Endothelial cell of umbilical vein (primary cell): ENCODE measurements at regions not wholly inside any gene's neighbourhood (a gene's known extent, or its start where the extent isn't known, plus 50 kb on each side); places are given as distances from the start of the nearest gene placed in this dataset.

ENCODE experiments used
- BruUV-seq: library from RNA; stranded (reverse); fragments of 400-500 nt; replicated peaks from 2 replicates; lab custom pipeline; 2021; lab: Mats Ljungman, UMichigan
- CTCF ChIA-PET: fragments of 300-600, 350-600 bp; sonication (Branson Sonifier 250); formaldehyde crosslinking; loops from one replicate; lab custom pipeline; 2021; ENCODE audit warnings: antibody characterized with exemption, inconsistent platforms; lab: Charles Lee
- POLR2A ChIA-PET: fragments of 300-600, 350-600 bp; sonication (Branson Sonifier 250); formaldehyde crosslinking; loops from one replicate; lab custom pipeline; 2021; ENCODE audit warnings: antibody characterized with exemption, inconsistent platforms; lab: Charles Lee
- DNase-seq: peaks from one replicate; pipeline ENCODE4 v3.0.0-alpha.2; 2011; ENCODE audit warnings: low read depth, low spot score
- FAIRE-seq: peaks from 2 replicates; lab custom pipeline; 2011; peaks lifted over from hg19 to GRCh38; lab: Jason Lieb, UNC
- H2AFZ ChIP-seq: 2 replicates; pipeline ENCODE4 v1.6.0; 2012; ENCODE audit warnings: low read depth, low read length, control low read depth, inconsistent platforms
- H3K27ac ChIP-seq: 2 replicates; pipeline ENCODE4 v1.5.1; 2011; ENCODE audit warnings: low read depth, mild to moderate bottlenecking, control low read depth, low read length, moderate library complexity; ENCODE audit not compliant: insufficient read depth
- H3K27me3 ChIP-seq, 2 experiments: 2 replicates each; pipeline versions ENCODE4 v1.6.0 to v1.6.1; 2011; ENCODE audit warnings: low read length in 2 of 2, mixed read lengths in 1 of 2; ENCODE audit not compliant: control insufficient read depth in 2 of 2, insufficient read depth in 2 of 2
- H3K36me3 ChIP-seq, 2 experiments: 2 replicates in 1 of 2; 3 replicates in 1 of 2; pipeline ENCODE4 v1.5.1; 2011; ENCODE audit warnings: low read length in 2 of 2, mild to moderate bottlenecking in 1 of 2, moderate library complexity in 1 of 2; ENCODE audit not compliant: control insufficient read depth in 2 of 2, insufficient read depth in 2 of 2; ENCODE audit errors: extremely low read depth in 1 of 2
- H3K4me1 ChIP-seq: 3 replicates; pipeline ENCODE4 v1.5.1; 2011; ENCODE audit warnings: mild to moderate bottlenecking, low read length; ENCODE audit not compliant: control insufficient read depth, insufficient read depth; ENCODE audit errors: extremely low read depth
- H3K4me2 ChIP-seq: 2 replicates; pipeline ENCODE4 v1.6.1; 2011; ENCODE audit warnings: low read length, control low read depth, mixed read lengths; ENCODE audit not compliant: insufficient read depth
- H3K4me3 ChIP-seq, 3 experiments: fragments of 200-600 bp in 1 of 3; sonication (generic), shearing (Covaris generic) in 1 of 3; replicated peaks in 1 of 3; 2 replicates each; pipeline ENCODE4 v1.5.1; 2011 to 2016; ENCODE audit warnings: control low read depth in 3 of 3, low read length in 3 of 3, mild to moderate bottlenecking in 2 of 3, inconsistent platforms in 1 of 3, low read depth in 1 of 3, moderate library complexity in 1 of 3; ENCODE audit not compliant: insufficient read depth in 1 of 3
- H3K79me2 ChIP-seq: 2 replicates; pipeline ENCODE4 v1.6.0; 2012; ENCODE audit warnings: low read length, inconsistent platforms; ENCODE audit not compliant: control insufficient read depth, insufficient read depth
- H3K9ac ChIP-seq: replicated peaks from 2 replicates; pipeline ENCODE3; 2011; ENCODE audit warnings: low read length, control low read depth; ENCODE audit not compliant: insufficient read depth; ENCODE audit errors: extremely low read depth
- H3K9me1 ChIP-seq: replicated peaks from 3 replicates; pipeline ENCODE4 v1.6.0; 2011; ENCODE audit warnings: mild to moderate bottlenecking, low read length; ENCODE audit not compliant: control insufficient read depth, insufficient read depth; ENCODE audit errors: extremely low read depth
- H3K9me3 ChIP-seq: replicated peaks from 2 replicates; pipeline ENCODE4 v1.5.1; 2012; ENCODE audit warnings: low read length, inconsistent platforms; ENCODE audit not compliant: control insufficient read depth, insufficient read depth
- H4K20me1 ChIP-seq: replicated peaks from 2 replicates; pipeline ENCODE3; 2011; ENCODE audit warnings: mild to moderate bottlenecking, low read length; ENCODE audit not compliant: control insufficient read depth, insufficient read depth; ENCODE audit errors: extremely low read depth
- CTCF ChIP-seq, 2 donors: IDR thresholded peaks; 1 replicate in 1 of 2; 2 replicates in 1 of 2; pipeline ENCODE4 v1.5.1; 2011; ENCODE audit warnings: low read length in 2 of 2, mild to moderate bottlenecking in 2 of 2, moderate library complexity in 2 of 2, control low read depth in 1 of 2, inconsistent platforms in 1 of 2, low read depth in 1 of 2; ENCODE audit not compliant: insufficient read depth in 1 of 2; ENCODE audit errors: extremely low read depth in 1 of 2
- EZH2 ChIP-seq: IDR thresholded peaks from 2 replicates; pipeline ENCODE4 v1.6.1; 2012; ENCODE audit warnings: borderline replicate concordance, low read depth, mild to moderate bottlenecking, moderate library complexity, low read length, inconsistent platforms; ENCODE audit not compliant: severe bottlenecking
- FOS ChIP-seq: IDR thresholded peaks from 2 replicates; pipeline ENCODE4 v1.6.1; 2011; ENCODE audit warnings: mild to moderate bottlenecking, low read length, moderate library complexity, borderline replicate concordance; ENCODE audit not compliant: insufficient read depth
- GATA2 ChIP-seq: IDR thresholded peaks from 2 replicates; pipeline ENCODE4 v1.7.0; 2011; ENCODE audit warnings: low read depth, mild to moderate bottlenecking, moderate library complexity, mixed read lengths, low read length; ENCODE audit not compliant: insufficient read length, insufficient read depth
- JUN ChIP-seq: IDR thresholded peaks from 2 replicates; pipeline ENCODE4 v1.6.1; 2011; ENCODE audit warnings: borderline replicate concordance, low read depth; ENCODE audit not compliant: insufficient read length, insufficient read depth
- MAX ChIP-seq: IDR thresholded peaks from 2 replicates; pipeline ENCODE4 v1.6.1; 2011; ENCODE audit not compliant: insufficient read depth, insufficient read length
- MYC ChIP-seq: IDR thresholded peaks from one replicate; pipeline ENCODE4 v1.6.1; 2011; ENCODE audit warnings: mild to moderate bottlenecking, low read depth, low read length
- POLR2A ChIP-seq: IDR thresholded peaks from 2 replicates; pipeline ENCODE4 v1.6.1; 2012; ENCODE audit warnings: low read depth, mild to moderate bottlenecking, control low read depth, low read length
- POLR2AphosphoS5 ChIP-seq: IDR thresholded peaks from 2 replicates; pipeline ENCODE4 v1.6.1; 2012; ENCODE audit warnings: low read depth, mild to moderate bottlenecking, control low read depth, low read length, moderate library complexity; ENCODE audit not compliant: insufficient read depth
- dilution Hi-C: fragments of 300-500 bp; cut with MboI; formaldehyde crosslinking; loops from one replicate; pipeline ENCODE4 v1.15.0; 2019; ENCODE audit warnings: low sequenced_read_pairs; ENCODE audit not compliant: extremely low pct_ligation_motif_present
- intact Hi-C: fragments of 100-400 bp; cut with micrococcal nuclease; formaldehyde crosslinking; loops from one replicate; pipeline ENCODE4 v1.10.0; 2022

GRCh38 chr17:26809033-26809432 lies 484.9 kb upstream of the WSB1 start:
- no peaks in the 10 kb centered on the region for H3K36me3 ChIP-seq
- no peaks in the 10 kb centered on the region for H3K79me2 ChIP-seq
- dilution Hi-C loops, result no loop called here
- ChIA-PET CTCF (no interaction called here), POLR2A (no interaction called here)
- H3K9me3 ChIP-seq, result peaks cover 33% of the 10 kb centered on the region
- no peak for FAIRE-seq
- intact Hi-C loops, result no loop called here
- H3K9ac ChIP-seq, result no peak overlapping the region
- H3K4me1 ChIP-seq, result no peaks in the 10 kb centered on the region
- H3K4me2 ChIP-seq, result no peak overlapping the region
- peak; percentile 66 for DNase-seq
- H2AFZ ChIP-seq, result no peak overlapping the region
- H3K4me3 ChIP-seq, result no peak overlapping the region
- H3K27ac ChIP-seq, result no peak overlapping the region
- BruUV-seq, result no TSS peak
- no peaks in the 10 kb centered on the region for H3K9me1 ChIP-seq
- H4K20me1 ChIP-seq, result no peaks in the 10 kb centered on the region
- H3K27me3 ChIP-seq, result no peaks in the 10 kb centered on the region
- TF ChIP-seq POLR2A (no peak), MYC (no peak), GATA2 (no peak), MAX (no peak), POLR2AphosphoS5 (no peak), CTCF (IDR thresholded peaks at IDR 0.05; ENCODE audit: extremely low read depth in 1 of 2, insufficient read depth in 1 of 2, low read depth in 1 of 2, low read length in 2 of 2) (no peak), JUN (no peak), EZH2 (no peak), FOS (no peak)
